CD4-positive, alpha-beta T cell treated with Interleukin-10 for 1 hour (primary cell): ENCODE measurements at regions not wholly inside any gene's neighbourhood (a gene's known extent, or its start where the extent isn't known, plus 50 kb on each side); places are given as distances from the start of the nearest gene placed in this dataset.
"Not testable (repeated sequence)": the region's sequence is repeated elsewhere in the genome, so short reads cannot be mapped to it uniquely, and the experiment has no call there.

Source experiments
- DNase-seq: peaks from one replicate; pipeline ENCODE4 v3.0.0-alpha.2; 2020

DNA sequence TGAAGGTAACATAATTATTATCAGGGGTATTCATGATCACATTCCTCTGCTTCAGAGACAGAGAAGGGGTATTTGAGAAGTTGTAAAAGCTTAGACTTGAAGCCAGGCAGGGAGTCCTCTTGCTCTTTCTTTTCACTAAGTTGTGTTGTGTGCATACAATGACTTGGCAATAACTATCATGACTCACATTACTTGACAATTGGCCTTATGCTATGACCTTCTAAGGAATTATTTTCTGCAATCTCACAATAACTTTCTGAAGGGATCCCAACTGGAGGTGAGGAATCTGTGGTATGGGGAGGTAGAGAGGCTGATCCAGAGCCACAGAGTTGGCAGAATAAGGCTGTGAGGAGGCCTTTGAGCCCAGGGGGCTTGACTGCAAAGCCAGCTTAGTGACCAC is 622.3 kb downstream of the MTRR start:
- no peak for DNase-seq

DNA sequence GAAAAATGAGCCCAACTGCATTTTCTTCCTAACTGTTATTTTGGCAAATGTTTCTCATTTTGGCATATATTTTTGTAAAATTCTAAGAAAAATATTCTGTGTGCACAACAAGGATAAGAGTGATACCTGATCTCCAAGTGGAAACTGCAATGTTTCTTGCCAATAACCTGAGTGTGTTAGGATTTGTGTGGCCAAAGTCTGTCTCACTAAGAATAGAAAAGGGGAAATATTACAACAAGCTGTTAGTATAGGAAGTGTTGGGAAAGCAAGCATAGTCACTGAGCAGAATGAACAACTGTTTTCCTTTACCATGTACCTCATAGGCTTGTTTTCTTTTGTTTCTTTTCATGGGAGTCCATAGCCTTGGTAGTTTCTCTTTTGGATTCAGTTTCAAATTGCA is 624.2 kb downstream of the MTRR start:
- DNase-seq = no peak

DNA sequence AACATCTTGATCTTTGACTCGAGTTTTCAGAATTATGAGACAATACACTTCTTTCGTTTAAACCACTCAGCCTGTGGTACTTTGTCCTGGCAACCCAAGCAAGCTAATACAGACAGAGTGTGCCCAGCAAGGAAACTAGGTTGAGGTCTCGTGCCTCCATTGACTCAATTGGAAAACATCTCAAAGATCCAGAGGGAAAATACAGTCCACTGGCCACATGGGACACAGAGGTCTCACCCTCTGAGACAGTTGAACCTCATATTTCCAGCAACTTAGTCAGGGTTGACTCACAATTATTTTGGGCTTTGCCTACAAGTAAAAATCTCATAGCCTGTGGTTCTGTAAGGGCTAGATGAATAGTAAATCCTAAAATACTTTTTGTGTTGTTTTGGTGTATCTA is 631.5 kb downstream of the MTRR start:
- no peak for DNase-seq

DNA sequence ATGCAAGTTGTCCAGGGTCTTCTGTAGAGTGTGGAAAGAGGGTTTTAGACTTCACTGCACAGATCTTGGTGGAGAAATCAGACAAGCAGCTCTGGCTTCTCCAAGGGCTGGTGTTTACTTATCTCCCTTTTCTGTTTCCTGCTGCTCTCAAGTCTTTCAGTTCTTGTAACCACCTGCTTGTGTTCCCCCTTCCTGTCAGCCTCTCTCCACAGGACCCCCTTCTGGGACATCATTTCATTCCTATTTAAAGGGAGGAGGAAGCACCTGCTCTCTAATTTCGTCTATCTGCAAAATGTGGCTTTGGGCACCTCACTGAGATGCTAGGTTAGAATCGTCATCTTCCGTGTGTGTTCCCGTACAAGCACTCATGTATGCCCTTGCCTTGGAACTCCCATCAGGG is 636.2 kb downstream of the MTRR start:
- no peak for DNase-seq

DNA sequence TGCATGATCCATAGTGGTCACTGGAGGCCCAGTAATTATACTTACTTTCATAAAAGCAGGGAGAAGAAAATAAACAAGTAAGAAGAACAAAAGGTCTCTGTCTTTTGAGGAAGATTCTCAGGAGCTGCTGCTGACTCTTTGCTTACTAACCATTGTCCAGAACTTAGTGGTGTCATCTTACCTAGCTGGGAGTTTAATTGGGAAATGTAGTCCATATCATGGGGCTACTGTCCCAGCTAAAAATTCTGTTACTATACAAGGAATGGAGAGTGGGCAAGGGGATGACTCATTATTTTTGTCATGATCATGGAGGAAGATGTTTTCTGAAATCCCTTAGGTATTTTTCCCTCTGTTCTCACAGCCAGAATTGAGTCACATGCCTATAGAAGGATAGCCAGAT is 639.3 kb downstream of the MTRR start:
- DNase-seq = no peak

DNA sequence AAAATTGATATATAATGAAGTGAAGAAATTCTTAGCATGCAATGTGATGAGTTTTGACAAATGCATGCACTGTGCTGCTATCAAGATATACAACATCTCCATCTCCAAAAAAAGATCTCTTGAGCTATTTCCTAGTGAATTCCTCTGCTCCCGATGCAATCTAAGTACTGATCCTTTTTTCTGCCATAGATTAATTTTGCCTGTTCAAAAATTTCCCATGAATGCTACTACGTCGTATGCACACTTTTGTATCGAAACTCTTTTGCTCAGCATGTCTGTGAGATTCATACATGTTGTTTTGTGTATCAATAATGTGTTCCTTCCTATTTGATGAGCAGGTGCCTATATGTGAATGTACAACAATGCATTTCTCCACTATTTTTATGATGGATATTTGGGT is 647.4 kb downstream of the MTRR start:
- DNase-seq = no peak

DNA sequence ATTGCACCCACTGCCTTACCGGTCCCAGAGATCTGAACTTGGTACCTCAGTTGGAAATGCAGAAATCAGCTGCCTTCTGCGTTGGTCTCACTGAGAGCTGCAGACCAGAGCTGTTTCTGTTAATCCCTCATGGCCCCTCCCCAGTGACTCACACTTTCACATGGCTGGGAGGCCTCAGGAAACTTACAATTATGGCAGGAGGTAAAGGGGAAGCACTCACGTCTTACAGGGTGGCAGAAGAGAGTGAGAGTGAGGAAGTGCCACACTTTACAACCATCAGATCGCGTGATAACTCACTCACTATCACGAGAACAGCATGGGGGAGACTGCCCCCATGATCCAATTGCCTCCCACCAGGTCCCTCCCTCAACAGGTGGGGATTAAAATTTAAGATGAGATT is 648.5 kb downstream of the MTRR start:
- no peak for DNase-seq

DNA sequence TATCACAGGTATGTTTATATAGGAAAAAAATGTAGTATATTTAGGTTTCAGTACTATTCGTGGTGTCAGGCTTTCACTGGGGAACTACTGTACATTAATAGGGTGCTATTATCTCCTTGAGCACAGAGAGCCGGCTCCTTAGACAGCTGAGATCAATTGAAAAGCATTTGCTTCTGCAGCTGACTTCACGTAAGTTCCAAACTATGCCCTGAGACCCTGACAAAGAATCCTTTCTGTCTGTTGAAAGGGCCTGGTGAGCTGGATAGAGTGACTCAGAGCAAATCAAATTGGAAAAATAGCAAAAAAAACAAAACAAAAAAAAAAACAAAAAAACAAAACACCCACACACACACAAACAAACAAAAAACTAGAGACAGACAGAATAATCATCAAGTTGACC is 652.0 kb downstream of the MTRR start:
- DNase-seq = no peak

DNA sequence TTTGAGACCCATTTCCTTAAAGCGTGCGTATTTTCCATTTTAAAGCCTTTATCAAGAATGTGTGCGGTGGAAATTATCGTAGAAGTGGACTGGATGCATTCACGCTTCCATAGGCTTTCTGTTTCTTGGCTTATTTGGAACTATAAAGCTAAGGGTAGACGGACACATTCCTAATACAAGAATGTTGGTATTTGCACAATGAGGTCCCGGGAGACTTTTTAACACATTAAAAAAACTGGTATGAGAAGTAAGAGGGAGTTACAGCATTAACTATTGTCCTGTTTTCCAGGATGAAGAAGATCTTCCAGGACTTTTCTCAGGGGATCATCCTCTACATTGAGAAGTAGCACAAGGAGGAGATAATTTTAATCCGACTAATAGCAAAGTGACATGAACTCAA is 653.0 kb downstream of the MTRR start:
- no peak for DNase-seq

DNA sequence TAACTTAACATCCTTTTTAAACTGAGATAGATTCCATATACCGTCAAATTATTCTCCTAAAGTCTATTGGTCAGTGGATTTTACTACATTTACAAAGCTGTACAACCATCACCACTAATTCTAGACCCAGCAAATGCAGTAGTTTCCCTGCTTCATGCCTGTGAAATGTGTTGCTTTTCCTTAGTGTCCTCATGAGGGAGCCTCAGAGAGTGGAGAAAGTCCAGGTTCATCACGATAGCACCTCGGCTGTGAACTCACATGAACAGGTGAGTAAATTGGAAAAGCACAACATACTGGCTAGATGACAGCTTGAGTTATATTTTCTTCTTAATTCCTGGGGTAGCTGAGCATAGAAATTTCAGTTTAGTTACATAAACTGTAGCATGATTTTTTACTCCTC is 653.7 kb downstream of the MTRR start:
- no peak for DNase-seq

DNA sequence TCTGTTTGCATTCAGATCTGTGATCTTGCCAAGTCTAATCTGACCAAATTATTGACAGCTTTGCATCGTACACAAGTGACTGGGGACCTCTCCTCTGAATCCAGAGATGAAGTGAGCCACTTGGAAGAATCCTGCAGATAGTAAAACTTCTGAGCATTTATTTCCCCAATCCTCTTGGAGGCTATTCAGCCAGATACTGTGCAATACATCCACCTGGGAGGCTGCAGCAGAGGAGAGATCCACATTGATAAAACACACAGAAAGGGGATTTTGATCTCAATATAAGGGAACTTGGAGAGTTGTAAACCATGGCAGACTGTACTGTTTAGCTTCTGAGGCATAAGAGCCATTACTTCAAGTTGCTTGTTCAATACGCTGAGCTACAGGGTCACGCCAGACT is 654.6 kb downstream of the MTRR start:
- DNase-seq = no peak

DNA sequence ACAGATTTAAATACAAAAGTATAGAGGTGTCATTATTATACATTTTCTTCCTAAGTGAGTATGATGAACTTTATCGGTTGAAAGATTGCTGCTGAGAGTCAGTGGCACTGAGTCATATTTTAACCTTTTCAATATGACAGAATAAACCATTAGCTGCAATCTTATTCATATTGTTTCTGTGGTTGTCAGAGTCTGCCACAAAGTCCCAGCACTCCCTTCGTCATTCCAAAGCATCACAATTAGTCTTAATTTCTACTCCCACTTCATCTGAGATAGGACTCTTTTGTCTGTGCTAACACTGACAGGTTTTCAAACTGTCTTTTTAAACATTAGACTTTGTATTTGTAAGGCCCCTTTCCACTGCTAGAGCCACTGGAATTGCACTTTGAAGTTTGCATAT is 656.9 kb downstream of the MTRR start:
- no peak for DNase-seq

DNA sequence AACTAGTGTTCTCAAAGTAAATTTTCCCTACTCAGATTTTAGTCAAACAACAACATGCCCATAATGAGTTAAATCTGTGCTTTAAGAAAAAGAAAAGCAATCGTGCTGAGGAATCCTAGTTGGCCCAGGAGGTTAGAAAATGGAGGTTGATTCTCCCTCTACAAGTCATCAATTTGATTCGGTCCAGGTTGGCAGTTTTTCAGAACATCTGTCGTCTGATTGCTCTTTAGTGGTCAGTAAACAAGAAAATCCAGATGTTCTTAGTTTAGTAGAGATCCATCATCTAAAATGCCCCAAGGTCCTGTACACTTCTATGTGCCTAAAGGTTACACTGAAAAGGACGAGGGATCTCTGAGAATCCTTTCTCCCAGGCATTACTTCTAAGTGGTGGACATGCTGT is 659.2 kb downstream of the MTRR start:
- no peak for DNase-seq

DNA sequence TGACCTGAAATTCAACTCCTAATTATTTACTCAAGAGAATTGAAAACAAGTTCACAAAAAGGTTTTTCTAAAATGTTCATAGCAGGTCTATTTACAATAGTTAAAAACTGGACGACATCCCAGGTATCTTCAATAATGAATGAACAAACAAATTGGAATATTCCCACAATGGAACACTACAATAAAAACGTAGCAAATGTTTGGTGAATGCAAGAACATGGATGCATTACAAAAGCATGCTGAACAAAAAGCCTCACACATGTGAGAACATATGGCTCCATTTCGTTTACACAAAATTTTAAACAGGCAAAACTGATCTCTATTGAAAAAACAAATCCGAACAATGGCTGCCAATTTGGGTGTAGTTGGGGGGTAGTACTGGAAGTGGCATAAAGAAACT is 669.9 kb downstream of the MTRR start:
- no peak for DNase-seq

DNA sequence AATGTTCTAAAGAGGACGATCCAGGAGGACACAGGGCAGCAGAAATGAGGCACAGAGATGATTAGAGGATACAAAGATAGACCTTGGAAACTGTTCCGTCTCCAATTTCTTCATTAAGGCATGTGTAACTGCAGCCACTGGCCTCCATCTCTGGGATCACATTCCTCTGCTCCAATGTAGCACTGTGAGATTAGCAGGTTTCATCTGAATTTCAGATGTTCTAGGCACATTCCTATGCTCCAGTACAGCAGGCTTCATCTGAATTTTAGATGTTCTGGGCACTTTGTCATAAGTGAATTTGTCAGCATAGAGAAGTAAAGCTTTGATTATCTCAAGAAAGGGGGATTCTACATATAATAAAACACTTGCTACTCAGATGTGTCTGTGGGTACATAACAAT is 671.4 kb downstream of the MTRR start:
- DNase-seq = no peak

DNA sequence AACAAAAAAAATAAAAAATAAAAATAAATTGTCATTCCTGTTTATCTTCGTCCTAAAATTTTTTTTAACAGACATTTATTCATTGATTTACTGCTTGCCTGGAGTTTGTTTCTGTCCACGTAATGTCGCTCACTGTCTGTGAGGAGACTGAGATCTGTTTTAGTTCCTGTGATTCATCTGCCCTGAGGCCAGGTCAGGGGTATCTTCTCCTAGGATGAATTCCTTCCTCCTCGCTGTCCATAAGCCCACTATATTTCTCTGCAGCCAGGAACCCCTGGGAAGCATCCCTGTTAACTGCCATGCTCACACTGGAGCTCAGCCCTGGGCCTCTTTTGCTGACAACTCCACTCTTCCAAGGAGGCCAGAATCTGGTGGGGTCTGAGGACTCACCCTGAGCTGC is 682.0 kb downstream of the MTRR start:
- DNase-seq = no peak

DNA sequence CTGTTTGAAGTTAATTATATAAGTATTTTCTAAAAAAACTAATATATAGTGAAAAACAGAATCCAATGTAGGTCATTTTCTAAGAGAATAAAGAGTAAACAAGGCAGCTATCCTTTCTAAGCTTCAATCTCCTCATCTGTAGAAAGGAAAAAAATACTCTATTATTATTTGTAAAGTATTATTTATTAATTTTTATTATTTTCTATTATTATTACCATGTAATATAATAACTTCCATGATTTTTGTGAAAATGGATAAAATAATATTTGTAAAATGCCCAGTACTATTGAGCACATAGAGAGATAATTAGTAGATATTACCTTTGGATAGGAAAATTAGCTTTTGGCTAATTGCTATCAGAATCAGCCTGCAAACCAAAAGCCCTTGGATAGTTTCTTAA is 684.4 kb downstream of the MTRR start:
- no peak for DNase-seq

DNA sequence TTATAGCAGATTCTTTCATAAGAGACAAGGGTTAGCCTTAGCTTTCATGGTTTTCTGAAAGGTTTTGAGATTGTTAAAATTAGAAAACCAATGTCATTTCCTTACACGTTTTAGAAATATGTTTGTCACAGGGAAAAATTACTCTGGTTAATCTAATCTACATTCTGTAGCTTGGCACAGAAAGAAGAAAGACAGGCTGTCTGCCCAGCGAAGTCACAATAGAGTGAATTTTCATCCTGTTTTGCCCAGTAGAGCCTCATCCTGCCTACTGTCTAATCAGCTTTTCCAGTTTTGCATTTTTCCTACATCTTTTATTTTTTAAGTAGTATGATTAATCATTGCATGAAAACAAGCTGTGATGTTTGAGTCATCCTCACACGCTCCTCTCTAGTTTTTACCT is 688.8 kb downstream of the MTRR start:
- DNase-seq = no peak

DNA sequence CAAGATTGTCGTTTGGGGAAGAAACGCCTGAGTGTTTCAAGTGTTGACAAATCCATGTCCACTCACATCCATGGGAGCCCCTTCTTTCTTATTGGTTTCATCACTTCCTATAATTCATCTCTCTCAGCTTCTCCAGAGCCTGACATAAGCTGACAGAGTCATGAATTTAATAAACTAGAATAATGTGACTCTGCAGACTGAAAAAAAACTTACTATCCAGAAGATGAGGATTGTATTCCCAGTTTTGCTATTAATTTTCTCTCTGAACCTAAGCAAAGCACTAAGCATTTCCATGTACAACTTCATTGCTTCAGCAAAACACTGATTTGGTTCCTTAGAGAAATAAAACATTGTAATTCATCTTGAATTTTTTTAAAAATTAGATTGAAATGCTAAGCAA is 691.8 kb downstream of the MTRR start:
- no peak for DNase-seq

DNA sequence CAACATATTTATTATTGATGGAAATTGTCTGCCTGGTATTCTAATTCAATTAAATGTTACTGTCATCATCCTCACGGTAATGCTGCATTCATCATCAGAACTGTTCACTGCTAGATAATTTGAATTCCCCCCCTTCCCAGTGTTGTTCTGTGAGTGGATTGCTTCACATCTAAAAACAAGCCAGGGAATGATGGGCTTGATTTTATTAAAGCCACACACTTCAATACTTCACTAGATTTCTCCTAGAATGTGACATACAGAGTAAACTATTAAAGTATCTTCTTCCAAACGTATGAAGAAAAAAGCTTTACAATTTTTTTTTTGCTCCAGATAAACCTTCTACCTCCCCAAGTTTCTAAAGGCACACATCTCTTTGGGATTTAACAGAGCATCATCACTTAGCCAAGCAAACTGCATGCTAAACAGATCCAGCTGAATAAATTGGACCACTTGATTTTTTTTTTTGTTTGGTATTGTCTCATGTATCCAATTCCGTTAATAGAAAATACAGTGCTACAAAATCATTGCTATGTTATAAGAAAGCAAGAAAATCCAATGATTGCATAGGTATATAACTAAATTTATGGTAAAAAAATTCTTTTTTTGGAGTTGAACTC is 692.4 kb downstream of the MTRR start:
- no peak for DNase-seq

DNA sequence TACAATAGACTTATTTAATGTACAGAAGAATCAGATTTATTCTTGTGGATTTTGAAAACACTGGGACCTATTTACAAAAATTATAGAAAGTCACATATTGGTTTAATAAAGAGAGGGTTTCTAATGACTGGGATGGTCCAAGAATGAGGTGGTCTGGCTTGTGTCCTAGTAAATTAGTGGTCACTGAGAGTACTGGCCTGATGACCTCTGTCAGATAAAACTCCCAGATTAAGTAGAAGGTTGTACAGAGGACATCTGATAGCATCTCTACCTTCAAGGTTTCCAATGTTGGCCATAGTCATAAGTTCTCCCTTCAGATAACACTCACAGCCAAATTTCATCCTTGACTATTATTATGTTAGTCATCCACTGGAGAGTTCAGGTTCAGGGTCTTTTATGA is 692.9 kb downstream of the MTRR start:
- no peak for DNase-seq

DNA sequence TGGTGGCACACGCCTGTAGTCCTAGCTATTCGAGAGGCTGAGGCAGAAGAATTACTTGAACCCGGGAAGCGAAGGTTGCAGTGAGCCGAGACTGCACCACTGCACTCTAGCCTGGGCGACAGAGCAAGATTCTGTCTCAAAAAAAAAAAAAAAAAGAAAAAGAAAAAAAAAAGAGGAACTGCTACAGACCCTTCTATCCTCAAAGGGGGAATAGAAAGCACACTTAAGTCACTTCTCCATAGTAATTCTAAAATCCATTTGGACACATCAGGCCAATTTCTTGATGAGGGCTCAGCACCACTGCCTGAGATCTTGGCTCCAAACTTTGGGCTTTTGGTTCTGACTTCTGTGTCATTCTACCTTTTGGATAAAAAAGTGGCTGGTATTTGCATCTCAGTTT is 694.6 kb downstream of the MTRR start:
- not testable (repeated sequence) for DNase-seq

DNA sequence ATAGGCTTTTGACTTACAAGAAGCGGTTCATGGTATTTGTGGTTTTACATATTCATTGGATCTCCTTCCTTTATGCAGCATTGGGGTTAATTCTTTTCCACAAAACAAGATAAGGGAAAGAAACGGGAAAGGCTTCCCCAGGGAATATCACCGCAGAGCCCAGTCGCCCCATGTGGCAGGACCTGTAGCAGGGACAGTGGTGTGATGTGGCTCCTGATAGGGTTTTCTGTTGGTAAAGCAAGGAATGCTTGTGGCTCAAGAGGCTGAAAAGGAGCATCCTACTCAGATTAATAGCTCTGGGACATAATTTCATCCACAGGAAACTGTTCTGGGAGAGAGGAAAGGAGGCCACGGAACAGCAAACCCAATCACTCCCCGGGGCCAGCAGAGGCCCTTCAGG is 699.9 kb downstream of the MTRR start:
- DNase-seq = no peak

DNA sequence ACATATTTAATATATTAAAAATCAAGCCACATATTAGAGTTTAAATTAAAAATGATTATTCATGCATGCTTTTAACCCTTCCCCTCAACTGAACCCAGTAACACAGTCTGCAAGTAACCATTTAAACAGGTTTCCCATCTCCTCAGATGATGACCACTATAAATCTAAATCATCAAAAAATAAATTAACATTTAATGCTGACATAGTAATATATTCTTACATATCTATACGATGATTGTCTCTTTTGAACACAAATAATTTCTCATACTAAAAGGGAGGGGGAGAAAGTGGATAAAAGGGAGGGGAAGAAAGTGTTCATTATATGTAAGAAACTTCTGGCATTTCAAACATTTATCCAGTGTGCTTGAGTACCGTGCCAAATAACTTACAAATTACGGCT is 701.6 kb downstream of the MTRR start:
- no peak for DNase-seq

DNA sequence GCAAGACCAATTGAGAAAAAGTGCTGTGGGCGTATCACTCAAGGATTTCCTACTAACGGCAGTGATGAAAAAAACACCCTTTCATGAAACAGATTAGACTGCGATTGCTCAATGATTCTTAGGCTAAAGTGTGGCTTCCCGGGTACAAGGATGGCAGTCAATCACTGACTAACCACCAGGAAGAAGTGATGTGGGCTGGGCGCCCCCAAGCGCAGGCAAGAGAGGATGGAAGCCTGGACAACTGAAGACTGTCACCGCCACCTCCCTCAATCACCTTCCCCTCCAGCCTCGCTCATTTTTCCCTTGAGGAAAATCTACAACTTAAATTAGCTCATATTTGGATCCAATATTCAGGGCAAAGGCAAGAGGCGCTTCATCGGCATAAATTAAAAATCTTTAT is 707.2 kb downstream of the MTRR start:
- no peak for DNase-seq

DNA sequence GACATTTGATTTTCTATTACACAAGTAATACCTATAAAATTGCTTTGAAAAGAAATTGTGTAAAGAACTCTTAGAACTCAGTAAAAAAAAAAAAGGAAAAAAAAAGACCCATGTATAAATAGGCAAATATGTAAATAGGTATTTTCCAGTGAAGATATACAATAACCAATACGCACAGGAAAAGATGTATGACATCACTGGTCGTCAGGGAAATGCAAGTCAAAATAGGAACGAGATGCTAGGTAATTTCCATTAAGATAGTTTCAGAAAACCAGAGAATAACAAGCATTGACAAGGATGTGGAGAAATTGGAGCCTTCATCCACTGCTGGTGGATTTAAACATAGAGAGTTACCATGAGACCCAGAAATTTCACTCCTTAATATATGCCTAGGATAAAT is 708.8 kb downstream of the MTRR start:
- no peak for DNase-seq
